ENCODE measurements at regions not wholly inside any gene's neighbourhood (a gene's known extent, or its start where the extent isn't known, plus 50 kb on each side); places are given as distances from the start of the nearest gene placed in this dataset.

- POLR2A ChIA-PET = no interaction called here
- Histone ChIP-seq H3K9me2 (ENCODE audit: insufficient read depth) (no peaks in the 10 kb centered on the region), H3K27me3 (ENCODE audit: insufficient read depth, low read length) (no peaks in the 10 kb centered on the region), H2AFZ (ENCODE audit: low read depth, low read length, poor library complexity, severe bottlenecking) (no peak overlapping the region), H3K79me2 (ENCODE audit: insufficient read depth, low read length) (no peaks in the 10 kb centered on the region), H4K20me1 (ENCODE audit: insufficient read depth) (no peaks in the 10 kb centered on the region), H3K36me3 (ENCODE audit: control insufficient read depth in 1 of 2, insufficient read depth in 2 of 2, low read length in 2 of 2) (no peaks in the 10 kb centered on the region), H3K9me3 (ENCODE audit: control insufficient read depth in 1 of 2, insufficient read depth in 1 of 2, low read depth in 1 of 2, low read length in 2 of 2) (no peaks in the 10 kb centered on the region), H3K9ac (ENCODE audit: low read length) (no peak overlapping the region), H3K4me1 (ENCODE audit: control insufficient read depth in 1 of 2, insufficient read depth in 2 of 2, low read length in 2 of 2) (no peaks in the 10 kb centered on the region), H3K27ac (ENCODE audit: low read depth, low read length) (no peak overlapping the region), H3K4me3 (replicated peaks in 1 of 2; ENCODE audit: low read depth in 1 of 2, low read length in 2 of 2) (no peak overlapping the region), H3K4me2 (ENCODE audit: low read length) (no peak overlapping the region)
- no TSS peak for BruUV-seq (replicated peaks)
- no peak for ATAC-seq
- no peak for DNase-seq (ENCODE audit: low read depth, low spot score)
- intact Hi-C loops (cut with micrococcal nuclease) = no loop called here
- RAD21 ChIA-PET (ENCODE audit: low non-redundant PET in 1 of 2, low total read pairs in 2 of 2, uncharacterized antibody in 2 of 2, unreplicated experiment in 2 of 2) = no interaction called here
- CTCF ChIA-PET = no interaction called here
- TF ChIP-seq CEBPB (IDR thresholded peaks at IDR 0.05; ENCODE audit: low read depth) (no peak), EGR1 (IDR thresholded peaks at IDR 0.05; ENCODE audit: low read depth) (no peak), SP1 (IDR thresholded peaks at IDR 0.05; ENCODE audit: low read depth) (no peak), REST (IDR thresholded peaks at IDR 0.05; ENCODE audit: low read depth) (no peak), FOSL1 (IDR thresholded peaks at IDR 0.05; ENCODE audit: low read depth) (no peak), ATF3 (IDR thresholded peaks at IDR 0.05) (no peak), CTCF (IDR thresholded peaks at IDR 0.05 in 2 of 3, conservative IDR thresholded peaks at IDR 0.05 in 1 of 3; ENCODE audit: borderline replicate concordance in 1 of 3, insufficient read depth in 1 of 3, low read depth in 2 of 3, low read length in 2 of 3) (no peak), SIN3A (IDR thresholded peaks at IDR 0.05; ENCODE audit: low read depth) (no peak), YY1 (IDR thresholded peaks at IDR 0.05; ENCODE audit: extremely low read depth, insufficient replicate concordance, low read depth, low read length) (no peak), ZBTB33 (IDR thresholded peaks at IDR 0.05; ENCODE audit: extremely low read depth, insufficient replicate concordance, low read length) (no peak), JUND (IDR thresholded peaks at IDR 0.05) (no peak), POLR2A (IDR thresholded peaks at IDR 0.05; ENCODE audit: borderline replicate concordance, extremely low read depth, insufficient read depth, insufficient read length) (no peak), CBX3 (IDR thresholded peaks at IDR 0.05; ENCODE audit: low read depth) (no peak)
Observed at GRCh38 chr4:35926788-35927187, 317.5 kb downstream of the ARAP2 start.

All from HCT116 (cell line).